ENCODE measurements at regions not wholly inside any gene's neighbourhood (a gene's known extent, or its start where the extent isn't known, plus 50 kb on each side); places are given as distances from the start of the nearest gene placed in this dataset.

- TF ChIP-seq CTCF (IDR thresholded peaks at IDR 0.05; ENCODE audit: insufficient read depth, low read length, poor library complexity, severe bottlenecking), result no peak
- Histone ChIP-seq H3K36me3 (ENCODE audit: control insufficient read depth, insufficient read depth, low read length) (no peaks in the 10 kb centered on the region), H3K4me3 (ENCODE audit: low read depth, low read length) (no peak overlapping the region), H3K27me3 (ENCODE audit: control insufficient read depth, insufficient read depth, low read length) (no peaks in the 10 kb centered on the region)
- no peak for DNase-seq (ENCODE audit: low read depth)
Observed at GRCh38 chr1:29465755-29466154, 229.4 kb downstream of the PTPRU start.

GRCh38 chr1:29462096-29462495, 225.8 kb downstream of the PTPRU start:
- Histone ChIP-seq H3K36me3 (ENCODE audit: control insufficient read depth, insufficient read depth, low read length) (no peaks in the 10 kb centered on the region), H3K27me3 (ENCODE audit: control insufficient read depth, insufficient read depth, low read length) (peaks cover 8% of the 10 kb centered on the region), H3K4me3 (ENCODE audit: low read depth, low read length) (no peak overlapping the region)
- no peak for TF ChIP-seq CTCF (IDR thresholded peaks at IDR 0.05; ENCODE audit: insufficient read depth, low read length, poor library complexity, severe bottlenecking)
- no peak for DNase-seq (ENCODE audit: low read depth)

GRCh38 chr1:29461115-29461739, 224.9 kb downstream of the PTPRU start:
- Histone ChIP-seq H3K4me3 (ENCODE audit: low read depth, low read length) (no peak overlapping the region), H3K36me3 (ENCODE audit: control insufficient read depth, insufficient read depth, low read length) (no peaks in the 10 kb centered on the region), H3K27me3 (ENCODE audit: control insufficient read depth, insufficient read depth, low read length) (peaks cover 8% of the 10 kb centered on the region)
- DNase-seq (ENCODE audit: low read depth), result no peak
- TF ChIP-seq CTCF (IDR thresholded peaks at IDR 0.05; ENCODE audit: insufficient read depth, low read length, poor library complexity, severe bottlenecking), result no peak

- peaks cover 8% of the 10 kb centered on the region for H3K27me3 ChIP-seq (ENCODE audit: control insufficient read depth, insufficient read depth, low read length)
- TF ChIP-seq CTCF (IDR thresholded peaks at IDR 0.05; ENCODE audit: insufficient read depth, low read length, poor library complexity, severe bottlenecking), result no peak
- no peak overlapping the region for H3K4me3 ChIP-seq (ENCODE audit: low read depth, low read length)
- no peak for DNase-seq (ENCODE audit: low read depth)
- no peaks in the 10 kb centered on the region for H3K36me3 ChIP-seq (ENCODE audit: control insufficient read depth, insufficient read depth, low read length)
Observed at GRCh38 chr1:29460694-29461093, 224.4 kb downstream of the PTPRU start.

GRCh38 chr1:29460041-29460610, 223.8 kb downstream of the PTPRU start:
- no peak overlapping the region for H3K4me3 ChIP-seq (ENCODE audit: low read depth, low read length)
- no peak for DNase-seq (ENCODE audit: low read depth)
- H3K36me3 ChIP-seq (ENCODE audit: control insufficient read depth, insufficient read depth, low read length), result no peaks in the 10 kb centered on the region
- no peak for TF ChIP-seq CTCF (IDR thresholded peaks at IDR 0.05; ENCODE audit: insufficient read depth, low read length, poor library complexity, severe bottlenecking)
- H3K27me3 ChIP-seq (ENCODE audit: control insufficient read depth, insufficient read depth, low read length), result peaks cover 8% of the 10 kb centered on the region

GRCh38 chr1:29459620-29459945, 223.3 kb downstream of the PTPRU start:
- no peak for TF ChIP-seq CTCF (IDR thresholded peaks at IDR 0.05; ENCODE audit: insufficient read depth, low read length, poor library complexity, severe bottlenecking)
- no peak overlapping the region for H3K4me3 ChIP-seq (ENCODE audit: low read depth, low read length)
- peaks cover 8% of the 10 kb centered on the region for H3K27me3 ChIP-seq (ENCODE audit: control insufficient read depth, insufficient read depth, low read length)
- no peaks in the 10 kb centered on the region for H3K36me3 ChIP-seq (ENCODE audit: control insufficient read depth, insufficient read depth, low read length)
- DNase-seq (ENCODE audit: low read depth), result no peak

Measured in kidney epithelial cell (primary cell).